Common myeloid progenitor, CD34-positive (primary cell): ENCODE measurements at regions not wholly inside any gene's neighbourhood (a gene's known extent, or its start where the extent isn't known, plus 50 kb on each side); places are given as distances from the start of the nearest gene placed in this dataset.

ENCODE experiments used
- CTCF ChIA-PET: fragments of 350-600 bp; sonication (Branson Sonifier 250); formaldehyde crosslinking; loops from one replicate; lab custom pipeline; 2021; ENCODE audit warnings: antibody characterized with exemption; lab: Charles Lee
- POLR2A ChIA-PET: fragments of 350-600 bp; sonication (Branson Sonifier 250); formaldehyde crosslinking; loops from one replicate; lab custom pipeline; 2021; ENCODE audit warnings: antibody characterized with exemption; lab: Charles Lee
- DNase-seq, 3 donors: peaks; one replicate each; pipeline versions ENCODE4 v3.0.0 to v3.0.0-alpha.2; 2013
- H3K27ac ChIP-seq, 2 experiments: 1 replicate in 1 of 2; 2 replicates in 1 of 2; pipeline ENCODE4 v1.7.0; 2013; ENCODE audit warnings: inconsistent platforms in 2 of 2, low read length in 2 of 2, mild to moderate bottlenecking in 2 of 2, low read depth in 1 of 2, moderate library complexity in 1 of 2; ENCODE audit not compliant: severe bottlenecking in 2 of 2, insufficient read depth in 1 of 2, poor library complexity in 1 of 2
- H3K27me3 ChIP-seq, 5 experiments: replicated peaks in 2 of 5; 1 replicate in 3 of 5; 2 replicates in 2 of 5; pipeline versions ENCODE4 v1.6.1 to v1.7.0; 2013; ENCODE audit warnings: low read length in 4 of 5, mild to moderate bottlenecking in 2 of 5, moderate library complexity in 2 of 5, inconsistent platforms in 1 of 5; ENCODE audit not compliant: insufficient read depth in 5 of 5, control insufficient read depth in 4 of 5
- H3K36me3 ChIP-seq, 4 experiments: 1 replicate in 2 of 4; 2 replicates in 2 of 4; pipeline versions ENCODE4 v1.6.1 to v1.7.0; 2013; ENCODE audit warnings: low read length in 3 of 4, control low read depth in 1 of 4, mild to moderate bottlenecking in 1 of 4; ENCODE audit not compliant: control insufficient read depth in 4 of 4, insufficient read depth in 4 of 4
- H3K4me1 ChIP-seq, 4 experiments: 1 replicate in 3 of 4; 2 replicates in 1 of 4; pipeline versions ENCODE4 v1.6.1 to v1.7.1; 2013; ENCODE audit warnings: low read length in 3 of 4, mild to moderate bottlenecking in 3 of 4, control low read depth in 1 of 4, inconsistent platforms in 1 of 4, moderate library complexity in 1 of 4; ENCODE audit not compliant: control insufficient read depth in 4 of 4, insufficient read depth in 4 of 4; ENCODE audit errors: control extremely low read depth in 1 of 4
- H3K4me3 ChIP-seq, 7 experiments: 1 replicate in 4 of 7; 2 replicates in 3 of 7; pipeline versions ENCODE4 v1.5.1 to v1.7.0; 2013; ENCODE audit warnings: mild to moderate bottlenecking in 7 of 7, low read length in 6 of 7, moderate library complexity in 6 of 7, inconsistent platforms in 2 of 7, low read depth in 2 of 7, control low read depth in 1 of 7; ENCODE audit not compliant: insufficient read depth in 4 of 7, control insufficient read depth in 1 of 7; ENCODE audit errors: extremely low read depth in 1 of 7
- H3K9me3 ChIP-seq, 5 experiments: 1 replicate in 4 of 5; 2 replicates in 1 of 5; pipeline versions ENCODE4 v1.6.1 to v1.7.1; 2013; ENCODE audit warnings: low read length in 4 of 5, mild to moderate bottlenecking in 2 of 5, inconsistent platforms in 1 of 5, low read depth in 1 of 5, moderate library complexity in 1 of 5; ENCODE audit not compliant: control insufficient read depth in 4 of 5, insufficient read depth in 2 of 5; ENCODE audit errors: control extremely low read depth in 1 of 5
- WGBS: methylation state at CpG from one replicate; pipeline ENCODE4 v1.1.5; 2013; ENCODE audit not compliant: insufficient coverage; 5-methylcytosine and 5-hydroxymethylcytosine counted together

DNA sequence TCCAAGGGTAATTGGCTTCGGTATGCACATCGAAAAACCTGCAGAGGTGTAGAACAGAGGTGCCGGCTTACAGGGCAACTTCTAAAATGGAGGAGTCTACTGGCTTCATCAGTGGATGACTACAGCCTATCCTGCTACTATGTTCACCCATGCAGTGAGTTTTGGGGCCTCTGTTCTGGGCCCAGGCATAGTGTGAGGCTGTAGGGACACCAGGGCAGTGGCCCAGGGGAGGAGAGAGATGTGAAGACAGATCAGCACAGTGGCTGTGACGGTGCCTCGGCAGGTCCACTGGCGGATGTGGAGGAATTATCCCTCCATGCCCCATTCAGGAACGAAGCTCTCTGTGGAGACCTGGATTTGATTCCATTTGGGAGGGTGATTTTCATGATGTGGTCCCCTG lies 235.3 kb upstream of the MKI67 start:
- Histone ChIP-seq H3K9me3 (peaks cover 0 to 4% (median 0%) of the 10 kb centered on the region in 5 experiments), H3K4me3 (no peak overlapping the region), H3K27ac (no peak overlapping the region), H3K36me3 (no peaks in the 10 kb centered on the region), H3K27me3 (peaks cover 0 to 13% (median 4%) of the 10 kb centered on the region in 5 experiments), H3K4me1 (no peaks in the 10 kb centered on the region)
- ChIA-PET POLR2A (no interaction called here), CTCF (no interaction called here)
- DNase-seq = no peak
- WGBS = 91% methylated on average over 4 of the region's 7 CpGs

DNA sequence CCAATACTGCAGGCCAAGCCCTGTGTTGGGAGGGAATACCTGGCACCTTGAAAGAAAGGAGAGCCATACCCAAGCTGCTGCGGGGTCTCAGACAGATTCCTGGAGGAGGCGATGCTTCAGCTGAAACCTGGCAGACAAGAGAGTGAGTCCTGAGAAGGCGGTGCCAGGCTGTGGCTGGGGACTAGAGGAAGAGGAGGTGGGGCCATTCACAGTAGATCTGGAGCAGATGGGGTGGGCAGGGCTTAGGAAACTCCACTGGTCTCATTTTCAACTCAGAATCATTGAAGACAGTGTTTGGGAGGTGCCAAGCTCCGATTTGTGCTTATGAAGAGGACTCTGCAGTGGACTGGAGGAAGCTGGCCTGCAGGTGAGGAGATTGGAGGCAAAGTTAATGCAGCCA lies 236.3 kb upstream of the MKI67 start:
- Histone ChIP-seq H3K4me1 (no peaks in the 10 kb centered on the region), H3K36me3 (no peaks in the 10 kb centered on the region), H3K4me3 (no peak overlapping the region), H3K27me3 (peaks cover 0 to 13% (median 4%) of the 10 kb centered on the region in 5 experiments), H3K9me3 (peaks cover 0 to 4% (median 0%) of the 10 kb centered on the region in 5 experiments), H3K27ac (no peak overlapping the region)
- DNase-seq = no peak
- POLR2A ChIA-PET = no interaction called here
- CTCF ChIA-PET = no interaction called here
- 75% methylated on average over 4 of the region's 4 CpGs for WGBS

DNA sequence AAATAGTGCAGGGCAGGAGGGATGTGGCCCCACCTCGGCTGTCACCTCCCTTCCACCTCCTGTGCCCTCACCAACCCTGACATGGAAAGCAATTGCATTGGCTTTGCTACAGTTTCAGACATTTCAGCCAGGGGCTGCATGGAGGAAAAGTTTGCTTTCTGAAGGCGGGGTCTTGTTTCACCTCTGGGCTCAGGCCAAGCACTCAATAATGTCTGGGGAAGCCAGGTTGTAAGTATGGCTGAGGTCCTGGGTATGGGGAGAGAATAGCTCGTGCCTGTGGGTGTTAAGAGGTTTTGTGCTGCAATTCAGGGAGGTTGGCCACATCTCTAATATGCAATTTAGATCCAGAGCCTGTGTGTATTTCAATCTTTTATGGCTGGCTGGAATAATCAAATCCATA lies 238.4 kb upstream of the MKI67 start:
- Histone ChIP-seq H3K27me3 (peaks cover 0 to 18% (median 4%) of the 10 kb centered on the region in 5 experiments), H3K4me1 (no peaks in the 10 kb centered on the region), H3K36me3 (no peaks in the 10 kb centered on the region), H3K27ac (no peak overlapping the region), H3K9me3 (no peaks in the 10 kb centered on the region), H3K4me3 (no peak overlapping the region)
- no peak for DNase-seq
- 33% methylated on average over 2 of the region's 3 CpGs for WGBS
- ChIA-PET POLR2A (interaction anchor here (0.6 kb wide), 1 partner anchor 22 kb away, joined by 3 read pairs; no protein-coding TSS in a partner anchor), CTCF (no interaction called here)

DNA sequence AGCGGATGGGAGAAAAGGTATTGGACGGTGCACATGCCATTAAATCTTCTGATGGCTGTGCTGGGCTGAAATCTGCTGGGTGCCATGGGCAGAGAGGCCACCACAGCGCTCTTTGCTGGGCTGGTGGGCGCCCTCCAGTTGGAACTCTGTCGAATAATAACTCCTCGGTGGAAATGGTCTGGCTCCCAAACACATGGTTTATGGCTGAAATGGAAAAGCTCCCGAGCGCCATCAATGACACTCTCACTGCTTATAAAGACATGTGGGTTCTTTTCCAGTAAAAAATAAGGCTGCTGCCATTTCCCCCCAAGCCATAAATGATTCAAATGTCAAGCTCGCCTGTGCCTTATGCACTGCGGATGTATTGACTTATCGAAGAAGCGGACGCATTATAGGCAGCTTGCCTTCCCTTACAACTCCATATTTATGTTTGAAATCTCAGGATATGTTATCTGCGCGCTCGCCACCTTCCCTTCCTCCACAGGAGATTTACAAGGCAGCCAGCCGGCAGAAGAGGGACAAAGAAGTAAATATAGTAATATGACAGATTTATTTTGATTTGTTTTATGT lies 239.0 kb upstream of the MKI67 start:
- ChIA-PET CTCF (no interaction called here), POLR2A (no interaction called here)
- H3K4me3 ChIP-seq = no peak overlapping the region
- H3K9me3 ChIP-seq = no peaks in the 10 kb centered on the region
- DNase-seq = no peak
- WGBS = 95% methylated on average over 8 of the region's 17 CpGs
- no peaks in the 10 kb centered on the region for H3K4me1 ChIP-seq
- H3K27me3 ChIP-seq = peaks cover 0 to 18% (median 4%) of the 10 kb centered on the region in 5 experiments
- H3K36me3 ChIP-seq = no peaks in the 10 kb centered on the region
- no peak overlapping the region for H3K27ac ChIP-seq

DNA sequence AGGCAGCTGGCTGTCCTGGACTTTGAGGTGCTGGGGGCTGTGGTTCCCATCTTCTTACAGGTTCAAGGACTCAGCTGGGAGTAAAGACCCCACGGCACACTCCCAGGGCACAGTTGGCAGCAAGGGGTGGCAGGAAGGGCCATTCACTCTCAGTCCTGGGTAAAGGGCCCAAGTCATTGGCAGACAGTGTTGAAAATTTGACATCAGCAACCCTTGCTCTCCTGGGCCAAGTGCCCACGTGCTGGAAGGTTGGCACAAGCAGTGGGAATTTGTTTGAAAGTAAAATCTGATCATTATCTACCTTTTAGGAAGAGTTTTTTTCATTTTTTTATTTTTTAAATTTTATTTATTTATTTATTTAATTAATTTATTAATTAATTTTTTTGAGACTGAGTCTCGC lies 241.6 kb upstream of the MKI67 start:
- no peaks in the 10 kb centered on the region for H3K36me3 ChIP-seq
- CTCF ChIA-PET = no interaction called here
- WGBS = 86% methylated on average over 1 of the region's 3 CpGs
- no peak overlapping the region for H3K27ac ChIP-seq
- no peak overlapping the region for H3K4me3 ChIP-seq
- H3K9me3 ChIP-seq = no peaks in the 10 kb centered on the region
- DNase-seq = no peak
- no peaks in the 10 kb centered on the region for H3K4me1 ChIP-seq
- peaks cover 0 to 20% (median 4%) of the 10 kb centered on the region in 5 experiments for H3K27me3 ChIP-seq
- POLR2A ChIA-PET = no interaction called here

DNA sequence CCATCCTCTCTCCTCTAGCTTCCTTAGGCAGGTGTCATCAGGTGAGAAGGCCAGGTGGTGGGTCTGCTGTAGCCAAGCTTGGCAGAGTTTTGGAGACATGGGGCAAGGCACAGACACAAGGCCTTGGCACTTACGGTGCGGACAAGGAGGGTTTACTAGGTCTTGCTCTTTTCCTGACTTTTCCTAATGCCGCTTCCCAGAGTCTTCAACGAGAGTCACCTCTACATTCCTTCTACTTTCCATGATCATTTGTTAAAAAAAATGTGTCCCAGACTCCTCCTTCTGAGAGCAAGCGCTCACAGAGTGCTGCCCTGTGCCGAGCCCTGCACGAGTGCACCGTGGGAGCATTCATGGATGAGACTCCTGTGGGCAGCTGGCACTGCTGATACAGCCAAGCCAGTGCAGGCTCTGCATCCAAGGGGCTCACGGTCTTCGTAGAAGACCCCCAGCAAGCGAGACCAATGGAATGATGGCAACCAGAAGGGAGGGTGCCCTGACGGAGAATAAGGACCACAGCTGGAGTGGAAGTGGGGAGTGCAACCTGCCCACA lies 243.0 kb upstream of the MKI67 start:
- DNase-seq = no peak
- no peaks in the 10 kb centered on the region for H3K4me1 ChIP-seq
- ChIA-PET POLR2A (no interaction called here), CTCF (no interaction called here)
- no peak overlapping the region for H3K4me3 ChIP-seq
- WGBS = 96% methylated on average over 12 of the region's 12 CpGs
- H3K9me3 ChIP-seq = no peaks in the 10 kb centered on the region
- H3K27ac ChIP-seq = no peak overlapping the region
- peaks cover 0 to 17% (median 2%) of the 10 kb centered on the region in 5 experiments for H3K27me3 ChIP-seq
- H3K36me3 ChIP-seq = no peaks in the 10 kb centered on the region

DNA sequence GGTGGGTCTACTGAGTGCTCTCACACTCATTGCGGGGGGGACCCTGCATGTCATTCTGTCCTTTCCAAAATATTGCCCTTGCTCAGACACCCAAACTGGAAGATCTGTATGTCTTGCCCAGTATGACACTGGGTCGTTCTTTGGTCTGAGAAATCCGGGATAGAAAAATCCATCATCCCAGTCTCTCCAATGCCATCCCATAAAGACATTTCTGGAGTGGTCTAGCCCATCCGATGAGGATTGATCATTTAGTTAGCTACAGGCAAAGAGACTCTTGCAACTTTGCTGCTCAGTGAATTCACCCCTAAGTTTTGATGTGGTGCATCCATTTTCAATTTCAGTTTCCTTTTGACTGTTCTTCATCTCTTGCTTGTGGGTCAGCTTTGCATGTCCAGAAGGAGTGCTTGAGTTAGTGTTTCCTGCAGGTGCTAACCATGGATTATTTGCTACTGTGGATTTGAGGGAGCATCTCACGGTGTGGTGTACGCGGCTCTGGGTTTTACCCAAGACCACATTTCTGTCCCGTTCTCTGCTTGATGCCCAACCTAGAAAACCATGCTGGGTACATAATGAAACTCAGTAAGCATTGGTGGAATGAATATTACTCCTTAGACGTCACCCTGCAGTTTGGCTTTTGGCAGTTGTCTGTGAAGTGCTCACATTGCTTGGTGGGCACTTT lies 247.0 kb upstream of the MKI67 start:
- Histone ChIP-seq H3K4me3 (no peak overlapping the region), H3K36me3 (no peaks in the 10 kb centered on the region), H3K27me3 (peaks cover 0 to 6% (median 0%) of the 10 kb centered on the region in 5 experiments), H3K27ac (no peak overlapping the region), H3K9me3 (no peaks in the 10 kb centered on the region), H3K4me1 (no peaks in the 10 kb centered on the region)
- 88% methylated on average over 9 of the region's 9 CpGs for WGBS
- ChIA-PET POLR2A (no interaction called here), CTCF (no interaction called here)
- no peak for DNase-seq
